ENCODE measurements at regions not wholly inside any gene's neighbourhood (a gene's known extent, or its start where the extent isn't known, plus 50 kb on each side); places are given as distances from the start of the nearest gene placed in this dataset.

DNA sequence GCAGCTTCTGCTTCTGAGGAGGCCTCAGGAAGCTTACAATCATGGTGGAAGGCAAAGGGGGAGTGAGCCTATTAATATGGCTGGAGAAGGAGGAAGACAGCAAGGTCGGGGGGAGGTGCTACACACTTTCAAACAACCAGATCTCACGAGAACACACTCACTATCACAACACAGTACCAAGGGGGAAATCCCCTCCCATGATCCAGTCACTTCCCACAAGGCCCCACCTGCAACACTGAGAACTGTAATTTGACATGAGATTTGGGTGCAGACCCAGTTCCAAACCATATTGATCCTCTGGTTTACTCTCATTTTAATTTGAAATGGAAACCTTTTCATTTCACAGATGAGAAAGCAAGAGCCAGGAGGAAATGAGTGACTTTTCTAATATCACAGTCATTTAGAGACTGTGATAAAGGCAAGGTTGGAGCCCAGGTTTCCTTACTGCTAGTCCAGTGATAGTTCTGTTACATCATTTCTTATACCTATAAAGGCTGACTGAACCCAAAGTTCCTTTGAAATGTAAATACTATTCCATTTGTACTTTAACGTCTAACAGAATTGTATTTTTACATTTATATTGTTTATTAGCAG, 105.8 kb upstream of the GAP43 start:
- in situ Hi-C loops (cut with HindIII; ENCODE audit: low sequenced_read_pairs) = no loop called here

DNA sequence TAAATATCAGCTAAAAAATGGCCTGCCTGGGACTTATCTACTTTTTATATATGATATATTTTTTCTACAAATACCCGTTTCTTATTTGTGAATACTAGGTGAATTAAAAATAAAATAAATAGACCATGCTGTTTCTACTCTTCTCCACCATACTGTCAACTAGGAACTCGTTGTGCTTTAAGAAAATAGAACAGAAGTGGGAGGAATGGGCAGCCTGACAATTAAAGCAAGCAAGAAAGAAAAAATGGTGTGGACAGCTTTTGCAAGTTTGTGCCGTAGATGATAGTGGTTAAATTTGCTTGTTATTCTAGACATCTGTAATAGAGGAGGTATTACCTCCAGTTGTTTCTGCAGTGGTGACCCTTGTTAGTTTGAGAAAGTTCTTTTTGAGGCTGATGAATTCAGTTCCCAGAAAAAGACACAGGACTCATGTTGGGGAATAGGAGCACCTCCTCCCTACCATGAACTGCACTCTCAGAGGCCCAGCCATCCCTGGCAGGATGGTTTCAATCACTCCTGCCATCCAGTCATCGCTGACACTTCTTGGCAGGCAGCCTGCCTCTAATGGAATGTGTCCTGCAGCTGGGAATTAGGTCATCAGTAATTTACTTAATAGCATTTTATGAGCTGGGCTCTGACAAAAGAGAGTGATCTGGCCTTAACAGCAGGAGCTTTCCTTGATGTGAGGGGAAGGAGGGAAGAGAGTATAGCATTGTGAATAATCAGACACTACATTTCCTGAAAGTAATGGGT, 105.0 kb upstream of the GAP43 start:
- in situ Hi-C loops (cut with HindIII; ENCODE audit: low sequenced_read_pairs) = no loop called here

DNA sequence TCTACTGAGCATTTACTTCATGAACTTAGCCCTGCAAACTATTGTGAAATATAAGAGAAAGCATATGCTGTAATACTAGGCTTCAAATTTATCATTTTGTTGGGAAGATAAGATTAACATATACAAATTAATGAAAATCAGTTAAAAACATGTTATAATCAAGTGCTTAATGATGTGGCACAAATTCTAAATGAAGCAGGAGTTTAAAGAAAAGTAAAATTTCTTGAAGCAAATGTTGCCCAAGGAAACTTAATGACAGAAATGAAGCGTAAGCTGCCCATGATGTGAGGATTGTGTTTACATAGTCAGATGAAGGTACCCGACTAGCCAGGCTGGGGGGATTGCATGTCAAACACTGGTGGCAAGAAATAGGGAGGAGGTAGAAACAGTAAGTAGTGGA, 103.1 kb upstream of the GAP43 start:
- in situ Hi-C loops (cut with HindIII; ENCODE audit: low sequenced_read_pairs) = no loop called here

DNA sequence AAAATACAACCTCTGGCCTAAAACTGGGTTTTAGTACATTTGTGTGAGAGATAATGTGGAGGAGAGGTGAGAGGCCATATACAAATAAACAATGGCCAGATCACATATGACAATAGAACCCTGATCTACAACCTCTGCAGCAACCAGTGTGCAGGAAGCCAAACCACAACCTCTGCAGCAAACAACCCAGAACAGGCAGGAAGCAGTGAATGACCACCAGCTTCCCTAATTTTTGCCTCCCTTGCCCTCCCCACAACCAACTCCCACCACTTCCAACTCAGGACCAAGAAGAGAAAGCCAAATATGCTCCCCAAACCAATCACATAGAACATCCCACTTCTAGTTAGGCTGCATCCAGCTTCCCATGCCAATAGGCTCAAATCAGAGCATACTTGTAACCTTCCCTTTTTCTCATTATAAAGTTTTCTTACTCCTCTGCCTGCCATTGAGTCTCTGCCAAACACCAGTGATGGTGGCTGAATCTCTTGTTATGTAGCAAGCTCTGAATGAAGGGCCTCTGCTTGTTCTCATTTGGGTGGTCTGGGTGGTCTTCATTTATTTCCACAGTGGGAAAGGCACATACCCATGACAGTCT, 102.6 kb upstream of the GAP43 start:
- in situ Hi-C loops (cut with HindIII; ENCODE audit: low sequenced_read_pairs) = no loop called here

GRCh38 chr3:115523458-115523857, 99.9 kb upstream of the GAP43 start:
- in situ Hi-C loops (cut with HindIII; ENCODE audit: low sequenced_read_pairs) = no loop called here

DNA sequence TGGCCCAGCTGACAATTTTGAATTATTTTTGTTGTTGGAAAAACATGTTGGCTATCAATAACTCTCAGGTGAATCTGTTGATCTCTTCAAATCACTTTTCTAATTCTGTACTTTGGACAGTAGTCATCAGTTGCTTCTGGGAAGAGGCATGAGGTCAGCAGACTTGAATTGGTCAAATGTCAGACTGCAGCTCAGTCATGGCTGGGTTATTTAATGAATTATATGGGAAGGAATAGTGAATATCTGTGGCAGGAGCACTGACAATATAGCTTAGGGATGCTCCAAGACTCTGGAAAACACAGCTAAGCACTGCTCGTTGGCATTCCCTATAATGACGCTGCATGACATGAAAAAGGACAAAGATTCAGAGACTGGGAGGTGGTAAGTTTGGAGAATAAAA, 98.8 kb upstream of the GAP43 start:
- in situ Hi-C loops (cut with HindIII; ENCODE audit: low sequenced_read_pairs) = no loop called here

DNA sequence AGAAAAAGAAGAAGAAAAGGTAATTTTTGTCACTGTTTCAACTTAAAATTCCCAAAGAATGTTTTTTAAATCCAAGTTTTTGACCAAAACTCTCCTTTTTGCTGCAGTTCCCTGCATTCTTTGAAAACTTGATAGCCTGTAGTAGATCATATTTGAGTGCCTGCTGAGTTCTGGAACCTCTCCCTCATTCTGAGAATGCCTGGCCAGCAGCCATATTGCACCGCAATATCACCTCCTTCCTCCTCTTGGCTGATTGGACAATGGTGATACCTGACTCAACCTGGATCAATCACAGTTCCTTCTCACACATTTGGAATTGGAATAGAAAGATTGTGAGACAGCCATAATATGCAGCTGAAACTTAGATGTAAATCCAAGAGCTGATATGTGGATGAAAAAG, 97.6 kb upstream of the GAP43 start:
- in situ Hi-C loops (cut with HindIII; ENCODE audit: low sequenced_read_pairs) = no loop called here

DNA sequence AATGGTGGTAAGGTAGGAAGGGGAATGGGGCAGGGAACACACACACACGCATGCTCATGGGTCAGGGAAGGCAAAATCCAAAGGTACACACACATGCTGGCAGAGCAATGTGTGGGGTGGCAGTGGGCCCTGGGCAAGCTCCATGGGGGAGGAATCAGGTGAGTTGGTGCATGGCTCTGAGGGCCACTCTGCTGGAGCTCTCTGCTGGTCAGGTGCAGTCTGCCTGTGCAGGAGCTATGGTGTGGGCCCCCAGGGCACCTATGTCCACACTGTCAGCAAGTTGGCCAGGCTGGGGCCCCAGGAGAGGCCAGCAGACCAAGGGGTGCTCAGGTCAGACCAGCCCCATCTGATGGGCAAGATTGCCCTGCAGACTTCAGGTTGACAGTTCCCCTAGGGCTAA, 90.1 kb upstream of the GAP43 start:
- in situ Hi-C loops (cut with HindIII; ENCODE audit: low sequenced_read_pairs) = no loop called here

- in situ Hi-C loops (cut with HindIII; ENCODE audit: low sequenced_read_pairs) = no loop called here
Measured at GRCh38 chr3:115536171-115536570, 87.1 kb upstream of the GAP43 start.

DNA sequence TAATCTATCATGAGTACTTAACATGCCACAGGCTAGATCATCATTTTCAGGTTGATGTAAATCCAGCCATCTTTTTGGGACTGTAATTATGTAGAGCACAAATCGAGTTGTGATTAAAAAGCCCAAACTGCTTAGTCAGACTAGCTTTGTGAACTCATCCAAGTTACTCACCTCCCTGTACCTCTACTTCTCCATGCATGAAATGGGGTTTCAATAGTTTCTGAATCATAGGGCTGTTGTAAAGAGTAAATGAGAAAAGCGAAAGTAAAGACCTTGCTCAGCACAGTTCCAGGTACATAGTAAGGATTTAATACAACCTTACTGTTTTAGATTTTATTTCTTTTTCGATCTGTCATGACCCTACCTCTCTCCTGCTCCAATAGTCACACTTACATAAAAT, 85.6 kb upstream of the GAP43 start:
- in situ Hi-C loops (cut with HindIII; ENCODE audit: low sequenced_read_pairs) = no loop called here

- in situ Hi-C loops (cut with HindIII; ENCODE audit: low sequenced_read_pairs) = no loop called here
Measured at GRCh38 chr3:115547207-115547606, 76.1 kb upstream of the GAP43 start.

DNA sequence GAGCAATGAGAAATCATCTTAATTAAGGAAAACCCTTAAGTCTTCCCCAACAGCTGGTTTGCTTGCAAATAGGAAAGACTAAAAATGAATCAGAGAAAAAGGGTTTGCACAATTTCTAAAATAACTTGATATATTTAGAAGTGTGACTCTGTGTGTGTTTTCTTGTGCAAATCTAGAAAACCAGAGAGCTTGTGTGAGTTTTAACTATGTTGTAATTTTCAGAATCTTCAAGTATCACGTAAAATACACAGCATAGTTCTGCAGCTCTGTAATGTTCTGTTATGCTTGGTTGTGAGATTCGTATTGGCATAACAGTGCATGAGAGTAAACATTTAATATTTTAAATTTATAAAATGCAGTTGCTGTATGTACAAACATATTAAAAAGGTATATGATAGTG, 74.7 kb upstream of the GAP43 start:
- in situ Hi-C loops (cut with HindIII; ENCODE audit: low sequenced_read_pairs) = no loop called here

GRCh38 chr3:115549071-115549470, 74.2 kb upstream of the GAP43 start:
- in situ Hi-C loops (cut with HindIII; ENCODE audit: low sequenced_read_pairs) = no loop called here

DNA sequence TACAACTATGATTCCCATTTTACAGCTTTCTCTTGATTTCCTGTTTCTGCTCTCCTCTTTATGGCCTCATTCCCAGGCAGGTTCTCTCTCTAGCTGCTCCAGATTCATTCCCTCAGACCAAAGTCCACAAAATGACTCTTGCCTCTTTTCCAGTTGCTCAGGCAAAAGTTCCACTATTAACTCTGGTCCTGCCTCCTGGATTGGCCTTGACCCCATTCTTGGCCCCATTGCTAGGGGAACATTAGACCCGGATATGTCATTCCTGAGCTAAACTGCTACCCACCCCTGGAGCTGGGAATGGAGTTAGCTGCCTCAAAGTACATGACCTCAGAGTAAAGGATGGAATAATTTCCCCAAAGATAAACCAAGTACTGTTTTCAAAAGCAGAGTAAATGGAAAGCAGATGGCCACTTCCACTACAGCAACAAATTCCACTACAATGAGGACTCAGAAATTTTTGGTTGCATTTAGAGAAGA, 73.0 kb upstream of the GAP43 start:
- in situ Hi-C loops (cut with HindIII; ENCODE audit: low sequenced_read_pairs) = no loop called here

DNA sequence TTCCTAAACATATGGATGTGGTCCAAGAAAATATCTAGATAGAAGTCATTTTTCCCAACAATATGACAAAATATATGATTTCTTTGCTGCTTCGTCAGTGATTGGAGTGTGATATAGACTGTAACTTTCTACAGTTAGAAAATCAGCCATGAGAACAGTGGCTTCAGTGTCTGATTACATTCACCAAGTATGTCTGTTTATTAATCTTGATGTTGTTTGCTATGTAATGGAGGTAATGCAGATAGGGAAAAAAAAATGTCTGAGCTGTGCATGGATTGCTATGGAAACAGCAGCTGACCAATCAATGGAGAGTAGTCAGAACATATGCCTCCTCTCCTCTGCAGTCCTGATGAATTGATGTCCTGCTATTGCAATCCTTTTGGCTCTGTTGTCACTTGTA, 72.3 kb upstream of the GAP43 start:
- in situ Hi-C loops (cut with HindIII; ENCODE audit: low sequenced_read_pairs) = no loop called here

- in situ Hi-C loops (cut with HindIII; ENCODE audit: low sequenced_read_pairs) = no loop called here
Measured at GRCh38 chr3:115552007-115552406, 71.3 kb upstream of the GAP43 start.

GRCh38 chr3:115553796-115554486, 69.4 kb upstream of the GAP43 start:
- in situ Hi-C loops (cut with HindIII; ENCODE audit: low sequenced_read_pairs) = no loop called here

- in situ Hi-C loops (cut with HindIII; ENCODE audit: low sequenced_read_pairs) = no loop called here
Measured at GRCh38 chr3:115554487-115554807, 68.9 kb upstream of the GAP43 start.

DNA sequence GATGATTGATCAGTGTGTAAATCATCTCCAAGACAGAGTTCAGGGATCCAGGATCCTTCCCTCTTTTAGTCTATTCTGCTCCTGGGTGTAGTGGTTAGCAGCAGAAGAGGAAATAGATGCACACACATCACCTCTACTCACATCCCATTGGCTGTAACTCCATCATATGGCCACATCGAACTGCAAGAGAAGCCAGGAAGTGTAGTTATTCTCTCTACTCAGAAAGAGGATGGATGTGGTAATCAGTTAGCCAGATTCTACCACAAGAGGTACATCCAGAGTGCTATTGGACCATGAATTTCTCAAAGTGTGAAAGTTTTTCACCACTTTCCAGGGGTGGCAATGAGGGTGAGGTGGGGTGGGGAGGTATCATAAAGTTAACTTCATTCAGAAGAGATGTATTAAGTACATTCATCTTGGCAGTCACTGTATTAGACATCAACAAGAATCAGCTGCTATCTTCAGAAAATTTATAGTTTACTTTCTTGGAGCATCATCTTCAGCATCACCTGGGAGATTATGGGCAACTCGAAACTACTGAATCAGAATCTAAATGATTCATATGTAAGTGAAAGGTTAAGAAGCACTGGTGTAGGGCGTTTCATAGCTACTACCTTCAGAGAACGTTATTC, 60.6 kb upstream of the GAP43 start:
- in situ Hi-C loops (cut with HindIII; ENCODE audit: low sequenced_read_pairs) = no loop called here

DNA sequence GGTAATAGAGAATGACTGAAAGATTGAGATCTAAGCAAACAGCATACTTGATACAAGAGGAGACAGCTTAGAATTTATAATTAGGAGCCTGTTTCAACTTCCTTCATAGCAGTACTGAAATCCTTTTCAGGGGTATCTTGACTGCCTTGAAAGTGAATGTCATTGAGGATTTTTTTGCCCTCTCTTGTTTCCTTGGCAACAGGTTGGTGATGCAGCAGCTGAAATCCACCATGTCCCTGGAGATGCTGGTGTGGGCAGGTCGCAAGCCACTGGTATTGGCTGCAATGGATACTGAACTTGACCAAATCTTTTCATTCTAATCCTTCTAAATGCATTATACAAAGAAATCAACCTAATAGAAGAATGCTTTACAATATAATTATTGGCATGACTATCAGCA, 59.3 kb upstream of the GAP43 start:
- in situ Hi-C loops (cut with HindIII; ENCODE audit: low sequenced_read_pairs) = no loop called here

DNA sequence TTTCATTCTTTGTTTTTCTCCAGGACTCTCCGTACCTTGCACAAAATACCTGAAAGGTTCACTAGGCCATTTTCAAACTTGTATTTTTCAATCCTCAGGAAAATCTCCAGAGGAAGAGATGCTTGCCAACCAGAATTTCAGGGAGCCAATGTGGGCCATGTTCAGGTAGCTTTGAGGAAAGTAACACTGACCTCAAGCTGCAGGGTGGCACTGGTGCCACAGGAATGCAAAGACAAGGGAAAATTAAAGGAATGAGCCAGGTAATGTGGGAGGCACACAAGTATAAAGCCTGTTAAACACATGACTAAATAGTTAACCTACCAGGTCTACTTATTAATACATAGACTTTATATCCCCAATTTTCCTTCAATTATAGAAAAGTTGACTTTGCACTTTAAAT, 51.9 kb upstream of the GAP43 start:
- in situ Hi-C loops (cut with HindIII; ENCODE audit: low sequenced_read_pairs) = no loop called here

Data from endothelial cell of hepatic sinusoid (primary cell).